ENCODE measurements at regions not wholly inside any gene's neighbourhood (a gene's known extent, or its start where the extent isn't known, plus 50 kb on each side); places are given as distances from the start of the nearest gene placed in this dataset.

DNA sequence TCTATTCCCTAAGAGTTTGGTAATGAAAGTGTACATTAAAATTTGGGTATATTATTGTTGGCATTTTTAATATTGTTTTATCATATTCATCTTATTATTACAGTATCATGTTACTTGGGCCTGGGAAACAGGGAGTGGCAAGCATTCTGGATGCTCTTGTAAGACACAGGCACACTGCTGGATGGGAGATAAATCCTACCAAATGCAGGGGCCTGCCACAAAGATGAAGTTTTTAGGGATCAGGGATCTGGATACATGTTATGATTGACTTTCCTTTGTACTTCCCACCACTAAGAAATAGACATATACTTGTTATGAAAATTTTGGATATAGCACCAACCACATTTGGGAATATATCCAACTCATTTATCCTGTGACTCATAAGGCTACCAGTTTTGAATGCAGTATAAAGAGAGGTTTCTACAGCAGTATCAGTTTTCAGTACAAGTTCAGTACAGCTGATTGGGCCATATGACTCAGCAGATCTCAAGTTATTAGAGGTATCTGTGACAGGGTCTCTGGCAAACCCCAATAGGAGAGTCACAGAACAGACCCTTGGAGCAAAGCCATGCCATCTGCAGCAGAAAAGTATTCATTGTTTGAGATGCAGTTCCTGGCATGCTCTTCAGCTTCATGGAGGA is 360.1 kb downstream of the DMAC1 start:
- TF ChIP-seq, protein P1, sequence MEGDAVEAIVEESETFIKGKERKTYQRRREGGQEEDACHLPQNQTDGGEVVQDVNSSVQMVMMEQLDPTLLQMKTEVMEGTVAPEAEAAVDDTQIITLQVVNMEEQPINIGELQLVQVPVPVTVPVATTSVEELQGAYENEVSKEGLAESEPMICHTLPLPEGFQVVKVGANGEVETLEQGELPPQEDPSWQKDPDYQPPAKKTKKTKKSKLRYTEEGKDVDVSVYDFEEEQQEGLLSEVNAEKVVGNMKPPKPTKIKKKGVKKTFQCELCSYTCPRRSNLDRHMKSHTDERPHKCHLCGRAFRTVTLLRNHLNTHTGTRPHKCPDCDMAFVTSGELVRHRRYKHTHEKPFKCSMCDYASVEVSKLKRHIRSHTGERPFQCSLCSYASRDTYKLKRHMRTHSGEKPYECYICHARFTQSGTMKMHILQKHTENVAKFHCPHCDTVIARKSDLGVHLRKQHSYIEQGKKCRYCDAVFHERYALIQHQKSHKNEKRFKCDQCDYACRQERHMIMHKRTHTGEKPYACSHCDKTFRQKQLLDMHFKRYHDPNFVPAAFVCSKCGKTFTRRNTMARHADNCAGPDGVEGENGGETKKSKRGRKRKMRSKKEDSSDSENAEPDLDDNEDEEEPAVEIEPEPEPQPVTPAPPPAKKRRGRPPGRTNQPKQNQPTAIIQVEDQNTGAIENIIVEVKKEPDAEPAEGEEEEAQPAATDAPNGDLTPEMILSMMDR (conservative IDR thresholded peaks at IDR 0.05 in 1 of 2, IDR thresholded peaks at IDR 0.05 in 1 of 2; ENCODE audit: low read depth in 1 of 2, low read length in 2 of 2) = no peak
- TF ChIP-seq EZH2 (IDR thresholded peaks at IDR 0.05; ENCODE audit: low read length, missing control alignments) = no peak

All from fibroblast of lung (primary cell).